ENCODE measurements at regions not wholly inside any gene's neighbourhood (a gene's known extent, or its start where the extent isn't known, plus 50 kb on each side); places are given as distances from the start of the nearest gene placed in this dataset.

GRCh38 chr13:79847882-79848592 is 367.1 kb downstream of the NDFIP2 start:
- TF ChIP-seq TAF1 (IDR thresholded peaks at IDR 0.05; ENCODE audit: borderline replicate concordance, insufficient read depth, low read length) = no peak
- no peak for TF ChIP-seq POLR2AphosphoS5 (IDR thresholded peaks at IDR 0.05; ENCODE audit: low read depth, low read length)
- no peak for TF ChIP-seq SIN3A (IDR thresholded peaks at IDR 0.05; ENCODE audit: borderline replicate concordance, insufficient read depth, low read length)
- no peak for TF ChIP-seq REST (IDR thresholded peaks at IDR 0.05; ENCODE audit: insufficient read depth in 1 of 2, low read depth in 2 of 2, low read length in 2 of 2)
- TF ChIP-seq FOXP2 (optimal IDR thresholded peaks at IDR 0.05; ENCODE audit: borderline replicate concordance, extremely low read depth, extremely low read length, insufficient read depth) = no peak

All from PFSK-1 (cell line).